Smooth muscle cell (in vitro differentiated cells): ENCODE measurements at regions not wholly inside any gene's neighbourhood (a gene's known extent, or its start where the extent isn't known, plus 50 kb on each side); places are given as distances from the start of the nearest gene placed in this dataset.

ENCODE experiments used
- DNase-seq: peaks from one replicate; lab custom pipeline; 2025; ENCODE audit not compliant: unreplicated experiment; lab: John Stamatoyannopoulos, UW
- H2AFZ ChIP-seq: fragments of 200-600 bp; sonication (generic); 2 replicates; pipeline ENCODE4 v1.6.0; 2016; ENCODE audit warnings: antibody characterized with exemption, low read depth, mild to moderate bottlenecking
- H3F3A ChIP-seq: fragments of 200-600 bp; sonication (generic); 2 replicates; pipeline ENCODE4 v1.6.0; 2017; ENCODE audit warnings: antibody characterized with exemption, low read depth
- H3K27ac ChIP-seq: fragments of 200-600 bp; sonication (generic); 2 replicates; pipeline ENCODE4 v1.5.1; 2016; ENCODE audit warnings: low read depth, mild to moderate bottlenecking
- H3K27me3 ChIP-seq: fragments of 200-600 bp; sonication (generic); 2 replicates; pipeline ENCODE4 v1.6.1; 2016; ENCODE audit warnings: low read depth, mild to moderate bottlenecking
- H3K36me3 ChIP-seq: fragments of 200-600 bp; sonication (generic); 2 replicates; pipeline ENCODE4 v1.5.1; 2016; ENCODE audit warnings: low read depth
- H3K4me1 ChIP-seq: fragments of 200-600 bp; sonication (generic); 2 replicates; pipeline ENCODE4 v1.5.1; 2016; ENCODE audit warnings: low read depth
- H3K4me2 ChIP-seq: fragments of 200-600 bp; sonication (generic); 2 replicates; pipeline ENCODE4 v1.6.0; 2016; ENCODE audit warnings: mild to moderate bottlenecking
- H3K4me3 ChIP-seq: fragments of 200-600 bp; sonication (generic); 2 replicates; pipeline ENCODE4 v1.5.1; 2016; ENCODE audit warnings: mild to moderate bottlenecking
- H3K79me2 ChIP-seq: fragments of 200-600 bp; sonication (generic); 2 replicates; pipeline ENCODE4 v1.6.0; 2016; ENCODE audit warnings: low read depth, mild to moderate bottlenecking
- H3K9ac ChIP-seq: fragments of 200-600 bp; sonication (generic); 2 replicates; pipeline ENCODE4 v1.6.0; 2016; ENCODE audit warnings: low read depth
- H3K9me3 ChIP-seq: fragments of 200-600 bp; sonication (generic); replicated peaks from 2 replicates; pipeline ENCODE4 v1.5.1; 2016; ENCODE audit warnings: low read depth
- H4K20me1 ChIP-seq: fragments of 200-600 bp; sonication (generic); 2 replicates; pipeline ENCODE4 v1.6.0; 2016; ENCODE audit warnings: low read depth
- CTCF ChIP-seq: fragments of 200-600 bp; sonication (generic); IDR thresholded peaks from 2 replicates; pipeline ENCODE4 v1.5.1; 2017; ENCODE audit warnings: borderline replicate concordance, mild to moderate bottlenecking, antibody characterized with exemption; ENCODE audit not compliant: insufficient read depth, poor library complexity, severe bottlenecking
- WGBS: methylation state at CpG from one replicate; pipeline ENCODE4 v1.1.7; 2016; ENCODE audit warnings: low lambda C conversion rate; 5-methylcytosine and 5-hydroxymethylcytosine counted together

GRCh38 chr2:74751981-74752851 is 81.7 kb upstream of the HK2 start:
- H3F3A ChIP-seq, result no peaks in the 10 kb centered on the region
- no peak overlapping the region for H3K4me3 ChIP-seq
- TF ChIP-seq CTCF, result no peak
- DNase-seq, result no peak
- WGBS, result 90% methylated on average over 4 of the region's 4 CpGs
- H3K36me3 ChIP-seq, result no peaks in the 10 kb centered on the region
- peaks cover 12% of the 10 kb centered on the region for H3K9me3 ChIP-seq
- no peak overlapping the region for H3K27ac ChIP-seq
- no peak overlapping the region for H3K9ac ChIP-seq
- no peaks in the 10 kb centered on the region for H3K4me1 ChIP-seq
- H3K27me3 ChIP-seq, result no peaks in the 10 kb centered on the region
- H4K20me1 ChIP-seq, result no peaks in the 10 kb centered on the region
- H3K79me2 ChIP-seq, result no peaks in the 10 kb centered on the region
- H2AFZ ChIP-seq, result no peak overlapping the region
- no peak overlapping the region for H3K4me2 ChIP-seq

GRCh38 chr2:74755386-74755785 is 78.5 kb upstream of the HK2 start:
- H3K27me3 ChIP-seq, result no peaks in the 10 kb centered on the region
- WGBS, result 92% methylated on average over 4 of the region's 4 CpGs
- H3F3A ChIP-seq, result no peaks in the 10 kb centered on the region
- no peak overlapping the region for H3K4me2 ChIP-seq
- TF ChIP-seq CTCF, result no peak
- H3K4me1 ChIP-seq, result no peaks in the 10 kb centered on the region
- no peak overlapping the region for H3K27ac ChIP-seq
- no peak overlapping the region for H2AFZ ChIP-seq
- peaks cover 16% of the 10 kb centered on the region for H3K9me3 ChIP-seq
- no peak for DNase-seq
- H3K9ac ChIP-seq, result no peak overlapping the region
- no peaks in the 10 kb centered on the region for H3K79me2 ChIP-seq
- H3K4me3 ChIP-seq, result no peak overlapping the region
- H4K20me1 ChIP-seq, result no peaks in the 10 kb centered on the region
- H3K36me3 ChIP-seq, result no peaks in the 10 kb centered on the region

- Histone ChIP-seq H3K4me2 (no peak overlapping the region), H2AFZ (no peak overlapping the region), H3K4me3 (no peak overlapping the region), H3F3A (no peaks in the 10 kb centered on the region), H3K9me3 (peaks cover 16% of the 10 kb centered on the region), H3K36me3 (no peaks in the 10 kb centered on the region), H3K4me1 (no peaks in the 10 kb centered on the region), H3K9ac (no peak overlapping the region), H3K27me3 (no peaks in the 10 kb centered on the region), H4K20me1 (no peaks in the 10 kb centered on the region), H3K79me2 (no peaks in the 10 kb centered on the region), H3K27ac (no peak overlapping the region)
- no peak for DNase-seq
- TF ChIP-seq CTCF, result no peak
Observed at GRCh38 chr2:74756356-74756890, 77.5 kb upstream of the HK2 start.

- Histone ChIP-seq H3K36me3 (no peaks in the 10 kb centered on the region), H3K79me2 (no peaks in the 10 kb centered on the region), H3K4me2 (no peak overlapping the region), H2AFZ (no peak overlapping the region), H3K9ac (no peak overlapping the region), H4K20me1 (no peaks in the 10 kb centered on the region), H3F3A (peaks cover 5% of the 10 kb centered on the region), H3K4me3 (no peak overlapping the region), H3K27me3 (no peaks in the 10 kb centered on the region), H3K27ac (no peak overlapping the region), H3K4me1 (peaks cover 14% of the 10 kb centered on the region), H3K9me3 (peaks cover 16% of the 10 kb centered on the region)
- DNase-seq, result no peak
- no peak for TF ChIP-seq CTCF
Observed at GRCh38 chr2:74759986-74760385, 73.9 kb upstream of the HK2 start.
